HCT116 (cell line): ENCODE measurements at regions not wholly inside any gene's neighbourhood (a gene's known extent, or its start where the extent isn't known, plus 50 kb on each side); places are given as distances from the start of the nearest gene placed in this dataset.

Source experiments
- CEBPB ChIP-seq: IDR thresholded peaks from 2 replicates; pipeline ENCODE4 v1.6.1; 2012; ENCODE audit warnings: low read depth
- EZH2 ChIP-seq: fragments of 200-600 bp; sonication (generic); IDR thresholded peaks from 2 replicates; pipeline ENCODE4 v1.6.1; 2017; ENCODE audit warnings: antibody characterized with exemption, mixed run types
- JUND ChIP-seq: IDR thresholded peaks from 2 replicates; pipeline ENCODE4 v1.6.1; 2012
- POLR2A ChIP-seq: IDR thresholded peaks from 2 replicates; pipeline ENCODE4 v1.7.0; 2011; ENCODE audit warnings: borderline replicate concordance; ENCODE audit not compliant: insufficient read depth, insufficient read length; ENCODE audit errors: extremely low read depth
- POLR2AphosphoS5 ChIP-seq: IDR thresholded peaks from 2 replicates; pipeline ENCODE4 v1.6.1; 2011; ENCODE audit warnings: mild to moderate bottlenecking, low read depth, low read length, moderate library complexity
- RAD21 ChIP-seq: IDR thresholded peaks from 2 replicates; pipeline ENCODE4 v1.6.1; 2012; ENCODE audit warnings: low read depth, mild to moderate bottlenecking
- ZFX ChIP-seq: fragments of 450-650 bp; IDR thresholded peaks from 2 replicates; pipeline ENCODE4 v1.6.1; 2017
- TF ChIP-seq, protein P1 (sequence below): IDR thresholded peaks from 2 replicates; pipeline ENCODE4 v1.6.1; 2012
- TF ChIP-seq, protein P2 (sequence below), 3 experiments: fragments of 200-600 bp in 1 of 3; sonication (generic) in 1 of 3; IDR thresholded peaks in 2 of 3; conservative IDR thresholded peaks in 1 of 3; 2 replicates each; pipeline ENCODE4 v1.5.1; 2012 to 2017; ENCODE audit warnings: low read depth in 2 of 3, low read length in 2 of 3, antibody characterized with exemption in 1 of 3, borderline replicate concordance in 1 of 3, control low read depth in 1 of 3, mild to moderate bottlenecking in 1 of 3, mixed read lengths in 1 of 3, mixed run types in 1 of 3, moderate library complexity in 1 of 3; ENCODE audit not compliant: insufficient read depth in 1 of 3
- TF ChIP-seq, protein P3 (sequence below): IDR thresholded peaks from 2 replicates; pipeline ENCODE4 v1.6.1; 2012; ENCODE audit warnings: low read depth

DNA sequence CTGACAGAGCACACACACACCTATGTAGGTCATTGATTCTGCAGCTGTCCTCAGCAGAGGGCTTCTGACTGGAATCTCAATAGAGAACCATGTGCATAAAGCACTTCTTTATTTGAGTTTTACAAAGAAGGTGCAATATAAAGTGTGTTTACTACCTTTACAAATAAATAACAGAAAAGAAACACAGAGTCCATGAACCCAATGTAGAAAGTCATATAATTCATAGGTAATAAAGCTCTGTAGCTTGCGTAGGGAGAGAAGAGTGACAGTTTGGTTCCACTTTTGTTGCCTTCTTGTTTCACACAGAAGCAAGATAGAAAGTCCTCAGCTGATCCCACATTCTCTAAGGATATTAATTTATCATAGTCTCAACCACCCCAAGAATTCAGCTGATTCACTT is 149.5 kb downstream of the GABRG2 start:
- TF ChIP-seq, protein P1, sequence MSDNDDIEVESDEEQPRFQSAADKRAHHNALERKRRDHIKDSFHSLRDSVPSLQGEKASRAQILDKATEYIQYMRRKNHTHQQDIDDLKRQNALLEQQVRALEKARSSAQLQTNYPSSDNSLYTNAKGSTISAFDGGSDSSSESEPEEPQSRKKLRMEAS: no peak
- TF ChIP-seq, protein P2, sequence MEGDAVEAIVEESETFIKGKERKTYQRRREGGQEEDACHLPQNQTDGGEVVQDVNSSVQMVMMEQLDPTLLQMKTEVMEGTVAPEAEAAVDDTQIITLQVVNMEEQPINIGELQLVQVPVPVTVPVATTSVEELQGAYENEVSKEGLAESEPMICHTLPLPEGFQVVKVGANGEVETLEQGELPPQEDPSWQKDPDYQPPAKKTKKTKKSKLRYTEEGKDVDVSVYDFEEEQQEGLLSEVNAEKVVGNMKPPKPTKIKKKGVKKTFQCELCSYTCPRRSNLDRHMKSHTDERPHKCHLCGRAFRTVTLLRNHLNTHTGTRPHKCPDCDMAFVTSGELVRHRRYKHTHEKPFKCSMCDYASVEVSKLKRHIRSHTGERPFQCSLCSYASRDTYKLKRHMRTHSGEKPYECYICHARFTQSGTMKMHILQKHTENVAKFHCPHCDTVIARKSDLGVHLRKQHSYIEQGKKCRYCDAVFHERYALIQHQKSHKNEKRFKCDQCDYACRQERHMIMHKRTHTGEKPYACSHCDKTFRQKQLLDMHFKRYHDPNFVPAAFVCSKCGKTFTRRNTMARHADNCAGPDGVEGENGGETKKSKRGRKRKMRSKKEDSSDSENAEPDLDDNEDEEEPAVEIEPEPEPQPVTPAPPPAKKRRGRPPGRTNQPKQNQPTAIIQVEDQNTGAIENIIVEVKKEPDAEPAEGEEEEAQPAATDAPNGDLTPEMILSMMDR (IDR thresholded peaks at IDR 0.05 in 2 of 3, conservative IDR thresholded peaks at IDR 0.05 in 1 of 3; ENCODE audit: borderline replicate concordance in 1 of 3, insufficient read depth in 1 of 3, low read depth in 2 of 3, low read length in 2 of 3): no peak
- TF ChIP-seq POLR2A (no peak), EZH2 (no peak), JUND (no peak), RAD21 (no peak), ZFX (no peak), POLR2AphosphoS5 (no peak), CEBPB (no peak)
- TF ChIP-seq, protein P3, sequence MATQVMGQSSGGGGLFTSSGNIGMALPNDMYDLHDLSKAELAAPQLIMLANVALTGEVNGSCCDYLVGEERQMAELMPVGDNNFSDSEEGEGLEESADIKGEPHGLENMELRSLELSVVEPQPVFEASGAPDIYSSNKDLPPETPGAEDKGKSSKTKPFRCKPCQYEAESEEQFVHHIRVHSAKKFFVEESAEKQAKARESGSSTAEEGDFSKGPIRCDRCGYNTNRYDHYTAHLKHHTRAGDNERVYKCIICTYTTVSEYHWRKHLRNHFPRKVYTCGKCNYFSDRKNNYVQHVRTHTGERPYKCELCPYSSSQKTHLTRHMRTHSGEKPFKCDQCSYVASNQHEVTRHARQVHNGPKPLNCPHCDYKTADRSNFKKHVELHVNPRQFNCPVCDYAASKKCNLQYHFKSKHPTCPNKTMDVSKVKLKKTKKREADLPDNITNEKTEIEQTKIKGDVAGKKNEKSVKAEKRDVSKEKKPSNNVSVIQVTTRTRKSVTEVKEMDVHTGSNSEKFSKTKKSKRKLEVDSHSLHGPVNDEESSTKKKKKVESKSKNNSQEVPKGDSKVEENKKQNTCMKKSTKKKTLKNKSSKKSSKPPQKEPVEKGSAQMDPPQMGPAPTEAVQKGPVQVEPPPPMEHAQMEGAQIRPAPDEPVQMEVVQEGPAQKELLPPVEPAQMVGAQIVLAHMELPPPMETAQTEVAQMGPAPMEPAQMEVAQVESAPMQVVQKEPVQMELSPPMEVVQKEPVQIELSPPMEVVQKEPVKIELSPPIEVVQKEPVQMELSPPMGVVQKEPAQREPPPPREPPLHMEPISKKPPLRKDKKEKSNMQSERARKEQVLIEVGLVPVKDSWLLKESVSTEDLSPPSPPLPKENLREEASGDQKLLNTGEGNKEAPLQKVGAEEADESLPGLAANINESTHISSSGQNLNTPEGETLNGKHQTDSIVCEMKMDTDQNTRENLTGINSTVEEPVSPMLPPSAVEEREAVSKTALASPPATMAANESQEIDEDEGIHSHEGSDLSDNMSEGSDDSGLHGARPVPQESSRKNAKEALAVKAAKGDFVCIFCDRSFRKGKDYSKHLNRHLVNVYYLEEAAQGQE: no peak
